H54 (cell line): ENCODE measurements at regions not wholly inside any gene's neighbourhood (a gene's known extent, or its start where the extent isn't known, plus 50 kb on each side); places are given as distances from the start of the nearest gene placed in this dataset.
"Not testable (repeated sequence)": the region's sequence is repeated elsewhere in the genome, so short reads cannot be mapped to it uniquely, and the experiment has no call there.

ENCODE experiments used
- DNase-seq: peaks from one replicate; pipeline ENCODE4 v3.0.0; 2011; ENCODE audit warnings: low spot score, mixed read lengths; ENCODE audit not compliant: insufficient read length
- FAIRE-seq: peaks from 3 replicates; lab custom pipeline; 2011; peaks lifted over from hg19 to GRCh38; lab: Jason Lieb, UNC
- POLR2A ChIP-seq: IDR thresholded peaks from 2 replicates; pipeline ENCODE4 v1.6.1; 2011; ENCODE audit warnings: low read depth, mild to moderate bottlenecking, low read length

DNA sequence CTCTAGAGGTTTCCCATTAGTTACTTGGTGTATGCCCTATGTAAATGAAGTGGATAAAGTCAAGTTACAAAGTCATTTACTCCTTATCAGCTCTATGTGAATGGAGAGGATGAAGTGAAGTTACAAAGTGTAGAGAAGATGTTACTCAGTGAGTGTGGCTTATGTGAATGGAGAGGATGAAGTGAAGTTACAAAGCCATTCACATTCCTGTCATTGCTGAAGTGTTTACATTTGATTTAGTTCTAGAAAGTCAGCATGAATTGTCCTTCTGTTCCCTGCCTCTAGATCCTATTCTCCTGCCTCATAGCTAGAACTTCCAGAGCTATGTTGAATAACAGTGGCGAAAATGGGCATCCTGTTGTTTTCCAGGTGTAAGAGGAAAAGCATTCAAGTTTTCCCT, 880.1 kb downstream of the DNAJB9 start:
- FAIRE-seq: no peak
- DNase-seq: no peak
- no peak for TF ChIP-seq POLR2A

DNA sequence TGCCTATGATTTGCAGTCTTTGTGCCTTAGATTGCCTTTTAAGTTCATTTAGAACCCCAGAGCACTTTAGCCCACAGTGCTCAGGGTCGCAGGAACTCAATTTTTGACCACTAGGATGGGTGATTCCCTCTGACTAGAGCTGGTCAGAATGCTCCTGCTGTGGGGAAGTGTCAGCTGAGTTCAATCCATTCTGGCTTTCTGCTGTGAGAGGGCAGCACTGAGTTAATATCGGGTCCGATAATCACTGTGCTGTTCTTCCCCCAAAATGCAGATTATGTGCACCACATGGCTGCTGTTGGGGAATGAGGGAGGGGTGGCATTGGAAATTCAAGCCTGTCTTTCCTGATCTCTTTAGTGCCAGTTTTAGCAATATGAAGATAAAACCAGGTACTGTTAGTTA, 886.4 kb downstream of the DNAJB9 start:
- no peak for DNase-seq
- no peak for TF ChIP-seq POLR2A
- peak; percentile 38 for FAIRE-seq

DNA sequence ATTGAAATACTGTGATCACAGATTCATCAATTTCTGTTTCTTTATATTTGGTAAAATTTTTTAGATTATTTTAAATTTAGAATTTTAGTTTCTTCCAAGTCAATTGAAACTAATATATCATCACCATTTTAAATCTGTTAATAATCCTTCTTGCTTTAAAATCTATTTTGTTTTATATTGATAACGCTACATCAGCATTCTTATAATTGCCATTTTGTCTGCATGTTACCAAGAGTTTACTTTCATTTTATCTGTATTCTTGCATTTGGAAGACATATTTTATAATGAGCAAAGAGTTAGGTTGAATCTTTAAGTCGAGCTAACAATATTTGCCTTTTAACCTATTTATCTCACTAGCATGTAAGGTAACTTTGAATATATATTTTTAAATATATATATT, 890.6 kb downstream of the DNAJB9 start:
- no peak for DNase-seq
- no peak for FAIRE-seq
- TF ChIP-seq POLR2A: no peak

DNA sequence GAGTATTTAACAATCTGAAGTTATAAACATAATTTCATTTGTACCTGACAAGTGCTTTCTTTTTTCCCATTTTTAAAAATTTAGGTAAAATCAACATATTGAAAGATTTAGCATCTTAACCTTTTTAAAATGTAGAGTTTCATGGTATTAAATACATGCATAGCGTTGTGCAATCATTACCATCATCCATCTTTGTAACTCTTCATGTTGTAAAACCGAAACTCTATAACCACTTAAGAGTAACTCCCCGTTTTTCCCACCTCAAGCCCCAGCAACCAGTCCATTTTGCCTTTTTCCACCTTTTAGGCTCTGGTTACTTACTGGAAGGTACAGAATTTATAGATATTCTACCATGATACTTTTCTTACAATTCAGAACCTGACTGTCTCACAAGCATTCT, 892.5 kb downstream of the DNAJB9 start:
- no peak for DNase-seq
- no peak for FAIRE-seq
- TF ChIP-seq POLR2A: no peak

DNA sequence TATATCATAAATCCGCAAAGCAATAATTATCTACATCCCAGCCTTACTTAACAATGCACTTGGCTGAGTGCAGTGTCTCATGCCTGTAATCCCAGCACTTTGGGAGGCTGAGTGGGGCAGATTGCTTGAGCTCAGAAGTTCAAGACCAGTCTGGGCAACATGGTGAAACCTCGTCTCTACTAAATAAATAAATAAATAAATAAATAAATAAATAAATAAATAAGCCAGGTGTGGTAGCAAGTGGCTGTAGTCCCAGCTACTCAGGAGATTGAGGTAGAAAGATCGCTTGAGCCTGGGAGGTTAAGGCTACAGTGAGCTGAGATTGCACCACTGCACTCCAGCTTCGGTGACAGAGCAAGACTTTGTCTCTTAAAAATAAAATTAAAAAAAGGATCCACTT, 898.1 kb downstream of the DNAJB9 start:
- DNase-seq, FAIRE-seq: not testable (repeated sequence)

DNA sequence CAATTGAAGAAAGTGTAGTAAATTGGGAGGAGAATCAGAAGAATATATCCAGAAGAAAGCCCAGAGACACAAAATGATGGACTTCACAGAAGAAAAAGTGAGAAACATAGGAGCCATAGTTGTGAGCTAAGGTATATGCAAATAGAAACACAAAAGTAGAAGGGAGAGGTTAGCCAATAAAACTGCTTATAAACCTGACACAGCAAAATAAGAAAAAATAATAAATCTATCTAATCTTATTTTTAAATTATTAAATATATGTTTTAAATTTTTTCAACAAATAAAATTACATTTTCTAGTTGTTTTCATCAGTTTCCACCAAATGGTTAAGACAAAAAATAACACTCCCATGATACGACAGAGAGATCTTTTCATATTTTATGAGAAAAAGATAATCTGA, 903.5 kb downstream of the DNAJB9 start:
- no peak for TF ChIP-seq POLR2A
- no peak for DNase-seq
- FAIRE-seq: no peak

DNA sequence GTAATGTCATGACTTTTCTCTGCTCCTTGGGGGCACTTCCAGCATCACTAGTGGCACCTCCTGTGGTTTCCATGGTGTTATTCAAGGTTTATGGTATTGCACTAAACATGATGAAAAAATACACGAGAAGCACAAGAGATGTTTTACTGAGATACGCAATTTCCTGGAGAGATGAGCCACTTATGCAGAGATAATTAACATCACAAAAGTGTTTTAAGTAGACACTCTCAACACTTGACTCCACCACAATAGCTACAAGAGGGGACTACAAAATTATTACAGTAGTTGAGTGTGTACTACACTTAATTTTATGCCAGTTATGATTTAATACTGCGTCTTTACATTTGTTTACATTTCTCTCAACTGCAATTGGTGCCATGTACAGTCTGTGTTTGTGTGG, 906.7 kb downstream of the DNAJB9 start:
- no peak for DNase-seq
- FAIRE-seq: no peak
- no peak for TF ChIP-seq POLR2A

DNA sequence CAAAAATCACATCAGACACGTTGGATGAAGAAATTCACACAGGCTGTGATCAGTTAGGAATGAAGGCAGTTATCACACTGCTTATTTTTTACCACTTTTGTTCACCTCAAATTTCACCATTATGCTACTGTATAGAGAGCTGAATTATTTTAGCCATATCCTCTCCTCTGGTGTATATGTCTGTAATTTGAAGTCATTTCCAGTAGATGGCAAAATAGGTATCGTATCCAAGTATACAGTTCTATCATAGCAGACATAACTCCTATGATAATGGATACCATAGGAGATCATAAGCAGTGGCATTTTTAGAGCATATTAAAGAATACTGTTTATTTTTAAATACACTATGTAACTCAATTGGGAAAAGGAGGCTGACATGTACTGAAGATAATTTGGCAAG, 909.7 kb downstream of the DNAJB9 start:
- DNase-seq (no peak), FAIRE-seq (peak; percentile 66)
- TF ChIP-seq POLR2A: no peak

DNA sequence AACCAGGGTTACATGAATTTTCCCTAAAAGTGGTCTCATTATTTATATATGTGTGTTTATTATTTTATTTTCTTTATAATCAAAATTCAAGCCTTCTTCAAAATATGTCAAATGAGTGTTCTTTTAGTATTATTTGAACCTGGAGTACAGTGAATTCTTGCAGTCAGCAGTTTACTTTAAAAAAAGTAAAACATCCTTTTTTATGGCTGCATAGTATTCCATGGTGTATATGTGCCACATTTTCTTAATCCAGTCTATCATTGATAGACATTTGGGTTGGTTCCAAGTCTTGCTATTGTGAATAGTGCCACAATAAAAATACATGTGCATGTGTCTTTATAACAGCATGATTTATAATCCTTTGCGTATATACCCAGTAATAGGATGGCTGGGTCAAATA, 920.9 kb downstream of the DNAJB9 start:
- not testable (repeated sequence) for DNase-seq, FAIRE-seq

DNA sequence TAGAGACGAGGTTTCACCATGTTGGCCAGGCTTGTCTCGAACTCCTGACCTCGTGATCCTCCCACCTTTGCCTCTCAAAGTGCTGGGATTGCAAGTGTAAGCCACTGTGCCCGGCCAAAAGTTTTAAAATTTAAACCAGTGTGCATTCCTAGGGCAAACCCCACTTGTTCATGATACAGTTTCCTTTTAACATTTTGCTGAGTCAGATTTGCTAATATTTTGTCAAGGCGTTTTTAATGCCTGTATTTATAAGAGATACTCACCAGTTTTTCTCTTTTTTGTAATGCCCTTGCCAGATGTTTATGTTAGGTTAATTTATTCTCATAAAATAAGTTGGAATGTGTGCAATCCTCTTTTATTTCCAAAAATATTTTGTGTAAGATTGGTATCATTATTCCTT, 927.4 kb downstream of the DNAJB9 start:
- no peak for TF ChIP-seq POLR2A
- DNase-seq: no peak
- no peak for FAIRE-seq

DNA sequence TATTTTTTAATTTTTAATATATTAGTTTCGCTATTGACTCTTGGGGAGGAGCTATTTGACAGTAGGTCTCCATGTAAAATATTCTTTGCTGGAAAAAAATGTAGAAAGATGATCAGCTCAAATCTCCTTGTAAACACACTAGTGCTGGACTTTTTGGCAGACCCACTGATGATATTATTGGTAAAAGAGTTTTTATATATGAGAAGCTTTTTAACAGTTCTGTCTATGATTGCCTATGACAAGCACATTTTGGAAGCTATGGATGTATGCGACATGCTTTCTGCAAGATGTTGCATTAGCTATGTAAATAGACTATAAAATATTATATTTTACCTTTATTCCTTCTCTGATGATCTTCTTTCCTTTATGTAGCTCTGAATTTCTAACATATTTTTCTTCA, 928.5 kb downstream of the DNAJB9 start:
- no peak for TF ChIP-seq POLR2A
- DNase-seq (no peak), FAIRE-seq (no peak)

DNA sequence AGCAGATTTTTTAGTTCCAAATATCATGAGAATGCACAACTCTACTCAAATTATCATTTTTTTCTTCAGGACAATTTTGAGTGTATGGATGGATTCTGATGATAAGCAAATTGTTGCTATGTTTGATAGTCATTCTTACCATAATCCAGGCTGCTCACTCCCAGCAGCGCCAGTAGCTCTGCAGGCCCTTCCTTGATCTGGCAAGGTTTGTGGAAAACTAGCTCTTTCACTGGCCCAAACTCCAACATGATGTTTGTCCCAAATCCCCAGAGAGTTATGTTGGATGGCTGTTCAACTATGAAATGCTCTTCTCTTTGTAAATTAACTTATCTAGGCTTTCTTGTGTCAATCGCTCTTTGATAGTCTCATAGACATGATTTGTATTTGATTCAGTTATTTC, 933.7 kb downstream of the DNAJB9 start:
- FAIRE-seq (no peak), DNase-seq (no peak)
- no peak for TF ChIP-seq POLR2A

DNA sequence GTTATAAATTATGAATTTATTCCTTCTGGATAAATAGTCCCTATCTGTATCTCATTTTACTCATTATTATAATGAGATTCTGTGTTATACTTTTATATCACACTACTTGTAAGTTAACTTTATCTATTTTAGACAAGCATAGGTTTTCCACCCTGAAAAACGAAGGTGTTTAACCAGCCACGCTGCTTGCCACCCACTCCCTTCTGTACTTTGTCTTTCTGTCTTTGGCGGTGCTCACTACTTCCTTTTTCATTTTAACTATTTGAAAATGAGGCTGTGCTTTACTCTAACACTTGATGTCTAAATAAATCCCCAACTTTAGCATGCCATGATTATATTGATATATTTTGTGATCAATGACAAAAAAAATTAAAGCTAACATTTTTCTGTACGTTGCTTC, 952.9 kb downstream of the DNAJB9 start:
- DNase-seq: no peak
- no peak for FAIRE-seq
- TF ChIP-seq POLR2A: no peak

DNA sequence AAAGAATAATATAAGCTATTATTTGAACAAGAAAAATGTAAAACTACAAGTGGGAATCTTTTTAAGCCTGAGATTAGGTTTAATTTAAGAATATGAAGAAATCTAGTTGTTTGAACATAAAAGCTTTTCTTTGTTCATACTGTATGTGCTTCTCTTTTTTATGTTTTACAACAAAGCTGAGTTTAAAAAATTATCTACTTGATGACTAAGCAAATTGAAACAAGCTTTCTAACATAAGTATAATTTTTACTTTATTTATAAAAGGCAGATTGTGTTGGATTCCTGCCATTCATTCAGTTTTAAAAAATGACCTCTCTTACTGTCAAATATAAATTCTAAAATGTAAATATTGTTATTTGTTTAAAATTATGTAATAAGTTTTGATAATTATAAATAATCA, 958.2 kb downstream of the DNAJB9 start:
- FAIRE-seq (no peak), DNase-seq (no peak)
- TF ChIP-seq POLR2A: no peak

DNA sequence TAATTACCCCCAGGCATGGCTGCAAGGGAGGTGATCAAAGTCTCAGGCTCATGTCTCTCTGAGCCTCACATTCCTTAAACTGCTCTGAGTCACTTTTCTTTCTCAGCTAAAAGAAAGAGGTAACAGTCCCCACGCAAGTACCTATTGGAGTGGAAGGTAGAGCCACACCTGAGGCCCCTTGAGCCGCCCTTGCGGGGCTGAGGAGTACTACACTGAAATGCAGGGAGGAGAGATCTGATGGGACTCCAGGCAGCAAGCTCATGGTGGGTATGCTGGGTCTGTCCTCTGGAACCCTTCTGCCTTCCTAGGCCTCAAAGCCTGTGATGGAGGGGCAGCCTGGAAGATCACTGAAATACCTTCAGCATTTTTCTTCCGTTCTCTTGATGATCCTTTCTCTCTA, 960.0 kb downstream of the DNAJB9 start:
- TF ChIP-seq POLR2A: no peak
- no peak for DNase-seq
- no peak for FAIRE-seq
